Hematopoietic multipotent progenitor cell treated with erythropoietin and hydrocortisone succinate and interleukin-3 and kit ligand, for 6 days (in vitro differentiated cells): ENCODE measurements at regions not wholly inside any gene's neighbourhood (a gene's known extent, or its start where the extent isn't known, plus 50 kb on each side); places are given as distances from the start of the nearest gene placed in this dataset.
"Not testable (repeated sequence)": the region's sequence is repeated elsewhere in the genome, so short reads cannot be mapped to it uniquely, and the experiment has no call there.

Experiments
- DNase-seq: peaks from one replicate; pipeline ENCODE4 v3.0.0-alpha.2; 2015

DNA sequence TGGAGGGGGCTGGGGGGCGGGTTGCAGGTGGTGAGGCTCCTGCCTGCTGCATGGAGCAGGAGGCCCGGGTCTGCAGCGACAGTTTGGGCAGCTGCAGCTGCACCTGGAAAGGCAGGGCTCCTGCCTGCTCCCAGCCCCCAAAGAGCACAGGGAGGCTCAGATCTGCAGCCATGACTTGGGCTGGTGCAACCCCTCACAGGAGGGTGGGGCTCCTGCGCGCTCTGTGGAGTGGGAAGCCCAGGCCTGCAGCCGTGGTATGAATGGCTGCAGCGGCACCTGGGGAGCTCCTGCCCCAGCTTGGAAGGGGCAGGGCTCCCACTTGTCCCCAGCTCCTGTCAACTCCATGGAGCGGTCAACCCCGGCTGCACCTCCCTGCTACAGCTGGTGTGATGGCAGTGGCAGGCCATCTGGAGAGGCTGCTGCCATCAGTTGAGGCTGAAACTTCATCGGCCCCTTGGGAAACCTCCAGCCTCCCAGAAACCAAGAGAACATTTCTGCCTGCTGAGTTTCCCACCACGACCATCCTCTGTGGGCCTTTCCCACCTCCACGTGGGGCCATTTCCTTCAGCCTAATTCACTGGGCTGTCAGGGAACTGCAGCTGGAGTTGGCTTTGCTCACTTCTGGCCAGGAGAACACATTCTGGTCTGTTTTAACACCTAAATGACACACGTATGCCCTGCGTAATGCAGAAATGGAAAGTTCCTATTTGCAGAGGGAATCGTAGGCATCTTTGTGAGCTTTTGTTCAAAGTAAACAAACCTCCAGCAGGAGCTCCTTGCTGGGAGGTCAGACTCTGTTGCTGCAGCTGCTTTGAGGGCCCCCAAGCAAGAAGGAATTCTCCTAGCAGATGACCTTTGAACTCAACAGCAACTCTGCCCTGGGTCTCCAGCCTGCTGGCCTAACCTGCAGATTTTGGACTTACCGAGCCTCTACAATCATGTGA lies 429.0 kb downstream of the PREX1 start:
- no peak for DNase-seq

DNA sequence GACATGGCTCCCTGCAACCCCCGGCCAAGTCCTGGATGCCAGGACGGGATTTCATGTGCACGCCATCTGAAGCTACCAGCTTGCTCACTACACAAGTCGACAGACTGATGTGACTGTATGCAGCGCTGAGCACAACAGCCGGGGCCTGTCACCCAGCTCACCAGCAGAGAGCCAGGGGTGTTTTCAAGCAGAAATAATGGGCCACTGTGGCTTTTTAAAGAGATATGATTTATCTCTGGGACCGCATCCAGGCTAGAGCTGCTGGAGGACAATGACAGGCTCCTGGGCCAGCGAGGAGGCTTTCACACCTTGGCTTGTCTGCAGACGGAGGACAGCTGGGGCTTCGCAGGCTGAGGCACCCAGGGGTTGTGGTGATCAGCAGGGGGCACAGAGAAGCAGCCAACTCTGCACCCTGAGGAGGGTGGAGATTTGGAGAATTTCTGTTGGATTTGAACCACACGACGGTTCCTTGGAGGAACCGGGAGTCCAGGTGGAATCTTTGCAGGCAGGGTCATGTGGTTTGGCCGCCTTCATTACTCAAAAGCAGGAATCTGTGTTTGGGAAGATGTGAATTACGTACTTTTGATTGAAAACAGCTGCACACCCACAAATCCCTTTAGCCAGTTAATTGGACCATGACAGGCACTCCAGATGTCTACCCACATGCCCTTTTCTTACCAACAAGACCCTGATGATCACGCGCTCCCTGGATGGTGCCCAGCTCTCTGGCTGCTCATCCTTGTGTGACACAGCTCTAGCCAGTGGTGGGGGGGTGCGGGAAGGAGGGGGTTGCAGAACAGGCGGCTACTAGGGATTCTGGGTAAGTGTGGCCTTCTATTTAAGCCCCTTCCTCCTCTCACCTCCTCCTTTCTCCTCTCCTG lies 430.6 kb downstream of the PREX1 start:
- DNase-seq, result not testable (repeated sequence)

GRCh38 chr20:48395816-48396546 lies 431.8 kb downstream of the PREX1 start:
- no peak for DNase-seq

DNA sequence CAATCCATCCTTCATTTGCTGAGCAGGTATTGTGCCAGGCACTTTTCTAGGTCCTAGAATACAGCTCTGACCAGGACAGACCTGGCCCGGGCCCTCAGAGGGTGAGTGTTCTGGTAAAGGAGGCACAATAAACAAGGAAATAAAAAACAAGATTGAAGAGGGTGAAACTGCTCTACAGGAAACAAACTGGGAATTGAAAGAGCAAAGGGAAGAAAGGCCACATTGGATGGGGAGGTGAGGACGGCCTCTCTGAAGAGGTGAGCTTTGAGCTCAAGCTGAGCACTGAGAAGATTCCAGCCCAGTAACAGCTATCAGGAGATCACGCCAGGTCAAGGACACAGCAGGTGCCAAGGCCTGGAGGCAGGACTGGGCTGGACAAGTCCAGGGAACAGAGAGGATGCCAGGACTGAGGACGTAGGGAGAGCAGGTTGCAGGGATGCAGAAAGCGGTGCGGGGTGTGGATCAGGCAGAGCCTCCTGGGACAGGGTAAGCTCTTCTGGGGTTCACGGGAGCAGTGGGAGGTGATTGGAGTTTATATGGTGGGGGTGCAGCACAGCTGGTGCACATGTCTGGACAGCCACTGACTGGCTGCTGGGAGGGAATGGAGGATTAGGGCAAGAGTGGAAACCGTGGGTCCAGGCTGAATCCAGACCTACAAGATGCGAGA lies 433.3 kb downstream of the PREX1 start:
- DNase-seq, result no peak

- DNase-seq, result no peak
These were observed 434.0 kb downstream of the PREX1 start for GRCh38 chr20:48393737-48394314.

- DNase-seq, result no peak
These were observed 434.5 kb downstream of the PREX1 start for GRCh38 chr20:48393311-48393685.

DNA sequence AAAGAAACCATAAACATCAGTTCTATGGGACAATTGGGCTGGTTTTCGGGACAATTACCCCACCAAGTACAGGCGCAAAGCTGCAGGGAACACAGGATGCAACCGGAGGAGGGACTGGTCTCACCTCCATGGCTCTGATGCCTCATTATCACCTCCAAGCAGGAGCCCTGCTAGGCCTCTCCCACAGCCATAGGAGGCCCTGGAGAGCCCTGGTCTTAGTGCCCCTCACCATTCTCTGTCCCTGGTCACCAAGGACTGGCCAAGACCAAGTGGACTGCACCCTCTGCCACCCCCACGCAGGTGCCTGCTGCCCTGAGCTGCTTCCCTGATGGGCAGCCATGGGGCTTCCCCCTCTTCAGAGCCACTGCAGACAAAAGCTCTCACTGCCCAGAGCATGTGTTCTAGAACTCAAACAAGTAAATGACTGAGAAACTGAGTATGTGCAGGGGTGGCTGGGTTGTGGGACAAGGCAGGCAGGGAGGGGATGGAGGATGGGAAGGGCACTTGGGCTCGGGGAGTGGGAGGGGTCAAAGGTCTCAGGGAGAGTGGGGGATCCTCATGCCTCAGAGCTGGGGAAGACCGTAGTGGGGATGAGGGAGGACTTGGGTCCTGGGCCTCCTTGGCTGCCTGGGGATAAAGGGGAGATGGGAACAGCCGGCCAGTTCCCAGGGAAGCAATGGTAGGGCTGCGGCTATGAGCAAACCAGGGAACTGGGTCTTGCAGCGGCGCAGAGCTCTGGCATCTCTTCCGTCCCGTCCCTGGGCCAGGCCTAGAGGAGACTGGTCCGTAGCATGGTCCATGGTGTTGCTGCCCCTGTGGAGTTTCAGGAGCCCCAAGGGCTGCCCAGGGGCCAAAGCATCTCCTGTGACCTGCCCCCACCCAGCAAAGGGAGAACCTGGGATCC lies 435.1 kb downstream of the PREX1 start:
- DNase-seq, result no peak

DNA sequence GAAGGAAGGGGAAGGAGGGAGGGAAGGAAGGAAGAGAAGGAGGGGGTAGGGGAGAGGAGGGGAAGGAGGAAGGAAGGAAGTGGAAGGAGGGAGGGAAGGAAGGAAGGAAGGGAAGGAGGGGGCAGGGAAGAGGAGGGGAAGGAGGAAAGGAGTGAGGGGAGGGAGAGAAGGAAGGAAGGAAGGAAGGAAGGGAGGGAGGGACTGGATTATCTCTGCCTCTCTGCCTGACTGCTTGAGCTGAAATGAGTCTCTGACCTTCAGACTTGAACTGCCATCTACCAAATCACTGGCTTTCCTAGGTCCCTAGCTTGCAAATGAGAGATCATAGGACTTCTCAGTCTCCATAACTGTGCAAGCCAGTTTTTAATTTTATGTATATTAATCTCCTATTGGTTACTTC lies 436.8 kb downstream of the PREX1 start:
- DNase-seq, result no peak

DNA sequence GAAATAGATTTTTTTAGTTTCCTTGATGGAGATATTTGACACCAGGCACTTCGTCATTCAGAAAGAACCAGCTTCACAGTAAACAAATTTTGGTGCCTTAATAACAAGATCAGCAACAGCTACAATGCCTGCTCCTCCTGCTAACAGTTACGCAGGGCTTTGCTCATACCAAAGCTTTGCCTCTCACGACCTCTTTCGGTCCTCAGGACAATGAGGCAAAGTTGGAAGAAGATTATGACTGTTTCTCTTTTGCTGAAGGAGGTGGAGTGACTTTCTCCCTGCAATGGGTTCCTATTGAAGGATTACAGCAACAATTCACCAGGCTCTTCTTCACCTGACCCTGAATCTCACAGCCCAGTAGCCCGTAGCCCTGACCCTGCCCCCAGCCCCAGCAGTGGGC lies 440.1 kb downstream of the PREX1 start:
- no peak for DNase-seq

DNA sequence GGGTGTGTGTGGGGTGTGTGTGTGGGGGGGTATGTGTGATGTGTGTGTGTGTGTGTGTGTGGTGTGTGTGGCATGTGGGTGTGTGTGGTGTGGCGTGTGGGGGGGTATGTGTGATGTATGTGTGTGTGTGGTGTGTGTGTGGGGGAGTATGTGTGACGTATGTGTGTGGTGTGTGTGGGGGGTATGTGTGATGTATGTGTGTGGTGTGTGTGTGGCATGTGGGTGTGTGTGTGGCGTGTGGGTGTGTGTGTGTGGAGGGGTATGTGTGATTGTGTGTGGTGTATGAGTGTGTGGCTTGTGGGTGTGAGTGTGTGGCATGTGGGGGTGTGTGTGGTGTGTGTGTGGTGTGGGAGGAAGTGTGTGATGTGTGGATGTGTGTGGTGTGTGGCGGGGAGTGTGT lies 442.3 kb downstream of the PREX1 start:
- DNase-seq, result no peak

DNA sequence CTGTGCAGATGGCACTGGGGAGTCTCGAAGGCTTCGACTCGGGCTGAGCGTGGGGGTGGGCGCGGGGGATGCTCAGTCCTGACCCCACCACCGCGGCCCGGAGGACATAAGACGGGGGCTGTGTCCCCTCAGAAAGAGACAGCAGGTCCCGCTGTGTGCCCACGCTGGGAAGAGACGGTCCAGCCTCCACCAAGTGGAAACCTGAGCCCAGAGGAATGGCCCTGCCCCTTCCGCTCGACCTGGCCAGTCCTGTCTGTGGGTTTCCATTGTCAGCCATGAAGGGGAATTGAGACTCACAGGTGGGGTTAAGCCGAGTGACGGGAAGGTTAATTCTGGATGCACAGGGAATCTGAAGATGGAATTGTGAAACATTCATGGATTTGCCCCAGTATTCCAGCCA lies 442.7 kb downstream of the PREX1 start:
- no peak for DNase-seq

DNA sequence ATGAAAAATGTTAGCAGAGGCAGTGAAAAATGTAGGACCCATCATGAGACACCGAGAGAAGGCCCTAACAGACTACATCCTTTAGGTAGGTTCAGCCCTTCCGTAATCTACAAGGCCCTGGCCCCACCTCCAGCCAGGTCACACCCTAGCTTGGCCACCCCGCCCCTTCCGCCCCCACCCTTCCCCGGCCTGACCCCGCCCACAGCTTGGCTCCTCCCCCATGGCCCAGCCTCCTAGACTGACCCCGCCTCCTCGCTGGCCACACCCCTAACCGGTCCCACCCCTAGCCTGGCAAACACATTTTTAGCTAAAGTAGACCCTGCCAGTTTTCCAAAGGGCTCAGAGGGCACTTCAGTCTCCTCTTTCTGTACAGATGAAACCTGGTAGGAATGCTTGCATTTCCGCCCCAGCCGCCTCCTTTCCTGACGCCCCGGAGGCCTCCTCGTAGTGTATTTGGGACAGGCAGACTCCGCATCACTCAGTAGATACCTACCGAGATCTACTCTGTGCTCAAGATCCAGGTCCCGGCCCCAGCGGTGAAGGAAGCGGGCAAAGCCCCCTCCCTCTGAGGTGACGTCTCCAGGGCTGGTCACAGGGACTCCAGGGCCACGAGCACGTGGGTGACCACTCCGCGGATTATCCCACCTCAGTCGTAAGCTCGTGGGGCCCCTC lies 443.5 kb downstream of the PREX1 start:
- DNase-seq, result peak; percentile 46

DNA sequence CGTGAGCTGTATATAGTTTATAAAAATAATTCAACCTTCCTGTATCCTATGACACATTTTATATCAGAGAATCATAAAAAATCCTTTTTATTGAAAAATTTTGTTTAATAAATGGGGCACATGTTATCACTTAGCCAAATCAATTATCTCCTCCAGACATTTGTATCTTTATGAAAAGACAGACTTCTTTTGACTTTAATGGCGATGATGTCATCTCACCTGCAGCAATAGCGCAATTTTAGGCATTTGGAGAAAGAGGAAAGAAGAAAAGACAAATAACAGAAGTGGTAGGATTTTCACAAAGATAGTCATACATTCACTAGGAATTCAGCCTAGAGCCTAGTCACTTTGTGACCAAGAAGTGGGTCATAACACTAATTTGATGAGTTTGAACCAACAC lies 444.5 kb downstream of the PREX1 start:
- DNase-seq, result no peak

DNA sequence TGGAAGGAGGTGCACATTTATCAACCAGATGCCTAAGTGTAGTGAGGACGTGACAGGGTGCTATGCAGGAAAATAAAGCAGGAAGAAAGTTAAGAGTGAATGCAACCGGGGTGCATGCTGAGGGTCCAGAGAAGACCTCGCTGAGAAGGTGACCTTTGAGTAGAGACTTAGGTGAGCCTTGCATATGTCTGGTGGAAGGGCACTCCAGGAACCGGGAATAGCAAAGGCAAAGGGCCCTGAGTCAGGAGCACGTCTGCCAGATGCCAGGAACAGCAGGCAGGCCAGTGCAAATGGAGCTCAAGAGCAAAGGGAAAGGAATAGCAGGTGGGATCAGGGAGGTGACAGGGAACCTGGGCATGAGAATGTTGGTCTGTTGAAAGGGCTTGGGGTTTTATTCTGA lies 445.5 kb downstream of the PREX1 start:
- DNase-seq, result no peak

DNA sequence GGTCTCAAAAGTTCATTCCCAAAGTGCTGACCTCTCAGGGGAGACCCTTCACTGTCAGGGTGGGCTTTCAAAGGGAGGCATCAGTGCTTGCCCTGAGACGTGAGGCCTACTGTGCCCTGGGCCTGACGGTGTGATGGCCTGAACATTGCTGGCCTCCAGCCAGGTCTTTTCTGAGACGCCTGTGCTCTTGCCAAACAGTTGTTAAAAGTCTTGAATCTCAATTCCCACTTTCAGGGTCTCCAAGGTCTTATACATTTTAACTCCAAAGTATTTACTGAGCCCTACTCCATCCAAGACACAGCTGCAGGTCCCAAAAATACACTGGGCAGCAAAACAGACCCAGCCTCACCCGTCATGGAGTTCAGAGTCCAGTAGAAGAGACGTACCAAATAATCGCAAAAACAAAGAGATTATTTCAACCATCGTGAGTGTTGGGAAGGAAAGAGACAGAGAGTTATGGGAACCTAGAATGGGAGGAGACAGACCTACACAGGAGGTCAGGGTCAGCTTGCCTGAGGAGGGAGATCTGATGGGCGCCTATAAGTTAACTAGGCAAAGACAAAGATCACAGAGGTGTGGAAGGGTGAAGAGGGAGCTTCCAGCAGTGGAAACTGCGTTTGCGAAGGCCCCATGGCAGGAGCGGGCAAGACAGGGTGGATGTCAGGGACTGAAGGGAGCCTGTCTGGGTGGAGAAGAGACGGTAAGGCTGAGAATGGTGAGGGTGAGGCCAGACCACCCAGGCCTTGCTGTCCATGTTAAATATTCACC lies 446.3 kb downstream of the PREX1 start:
- no peak for DNase-seq

- DNase-seq, result no peak
These were observed 447.1 kb downstream of the PREX1 start for GRCh38 chr20:48380661-48381060.

- no peak for DNase-seq
These were observed 448.7 kb downstream of the PREX1 start for GRCh38 chr20:48378976-48379675.

GRCh38 chr20:48377940-48378339 lies 449.9 kb downstream of the PREX1 start:
- no peak for DNase-seq

- DNase-seq, result no peak
These were observed 452.0 kb downstream of the PREX1 start for GRCh38 chr20:48375804-48376203.
